ENCODE measurements at regions not wholly inside any gene's neighbourhood (a gene's known extent, or its start where the extent isn't known, plus 50 kb on each side); places are given as distances from the start of the nearest gene placed in this dataset.
A peak's percentile ranks its signal among the peaks of the same experiment; 100 is the strongest.

DNA sequence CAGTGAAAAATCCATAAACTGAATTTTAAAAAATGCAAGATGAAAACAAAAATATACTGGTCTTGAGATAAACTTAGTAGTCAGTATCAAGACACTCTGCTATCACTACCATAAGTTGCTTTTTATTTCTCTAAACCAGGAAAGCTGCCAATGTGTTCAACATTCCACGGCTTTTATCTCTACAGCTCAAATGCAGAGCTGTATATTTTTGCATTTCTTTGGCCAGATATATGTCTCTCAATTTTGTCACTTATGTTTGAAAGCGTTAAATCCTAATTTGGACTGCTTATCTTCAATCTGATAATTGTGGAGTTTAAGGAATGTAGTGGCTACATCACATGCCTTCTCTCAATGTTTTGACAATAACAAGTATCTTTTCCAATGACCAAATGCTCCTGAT, 609.5 kb downstream of the EPHA4 start:
- DNase-seq, result no peak

DNA sequence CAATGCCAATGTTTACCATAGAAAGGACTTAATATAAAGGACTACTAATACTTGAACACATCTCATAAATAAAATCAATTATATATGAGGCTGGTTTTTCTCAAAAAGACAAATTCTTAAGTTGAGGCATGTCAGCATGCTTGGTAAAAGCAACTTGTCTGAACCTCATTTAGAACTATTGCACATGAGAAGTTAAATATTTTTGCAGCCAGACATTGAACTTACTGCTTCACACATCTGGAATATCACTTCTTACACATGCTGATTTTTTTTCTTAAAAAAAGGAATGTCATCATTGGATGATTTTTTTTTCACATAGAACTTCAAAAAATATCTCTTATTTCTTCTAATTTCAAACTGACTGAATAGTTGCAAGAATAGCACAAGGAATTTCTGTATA, 609.0 kb downstream of the EPHA4 start:
- no peak for DNase-seq

DNA sequence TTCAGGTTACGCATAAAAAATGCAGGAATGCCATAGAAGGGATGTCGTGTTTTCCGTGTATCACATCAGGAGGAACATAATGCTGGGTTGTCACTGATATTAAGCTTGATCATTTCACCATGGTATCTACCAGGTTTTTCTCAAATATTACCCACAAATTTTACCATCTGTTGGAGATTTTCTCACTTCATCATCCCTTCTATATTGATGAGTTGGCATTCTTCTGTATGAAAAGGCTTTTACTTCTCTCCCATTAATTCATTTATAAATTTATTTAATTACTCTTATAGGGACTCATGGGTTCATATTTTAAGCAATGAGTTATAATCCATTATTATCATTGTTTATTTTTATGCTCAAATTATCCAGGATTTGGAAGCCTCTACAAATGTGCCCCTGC, 608.2 kb downstream of the EPHA4 start:
- DNase-seq, result no peak

DNA sequence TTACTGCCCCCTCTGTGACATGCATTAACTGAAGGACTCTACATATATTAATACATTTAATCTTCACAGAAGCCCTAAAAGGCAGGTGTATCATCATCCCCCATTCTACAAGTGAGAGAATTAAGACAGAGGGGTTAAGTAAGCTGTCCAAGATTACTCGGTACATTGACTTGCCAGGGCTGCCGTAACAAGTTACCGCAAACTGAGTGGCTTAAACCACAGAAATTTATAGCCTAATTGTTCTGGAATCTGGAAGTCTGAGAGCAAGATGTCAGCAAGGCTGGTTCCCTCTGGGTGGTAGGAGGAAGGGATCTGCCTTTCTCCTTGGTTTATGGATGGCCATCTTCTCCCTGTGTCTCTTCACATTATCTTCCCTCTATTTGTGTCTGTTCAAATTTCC, 605.5 kb downstream of the EPHA4 start:
- no peak for DNase-seq

DNA sequence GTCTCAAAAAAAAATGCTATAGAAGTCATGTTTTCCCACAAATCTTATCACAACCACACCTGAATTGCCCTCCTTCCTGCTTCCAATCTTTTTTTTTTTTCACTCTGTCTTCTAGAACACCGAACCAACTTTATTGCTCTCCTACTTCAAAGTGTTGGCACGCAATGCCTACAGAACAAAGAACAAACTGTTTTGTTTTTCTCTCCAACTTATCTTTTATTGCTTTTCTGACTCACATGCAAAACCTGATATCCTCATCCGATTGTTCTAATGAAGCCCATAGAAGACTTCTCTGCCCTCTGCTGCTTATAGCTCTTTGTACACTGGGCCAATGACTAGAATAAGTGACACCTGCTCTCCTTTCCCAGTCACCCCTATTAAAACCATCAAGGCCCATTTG, 602.8 kb downstream of the EPHA4 start:
- DNase-seq, result no peak

DNA sequence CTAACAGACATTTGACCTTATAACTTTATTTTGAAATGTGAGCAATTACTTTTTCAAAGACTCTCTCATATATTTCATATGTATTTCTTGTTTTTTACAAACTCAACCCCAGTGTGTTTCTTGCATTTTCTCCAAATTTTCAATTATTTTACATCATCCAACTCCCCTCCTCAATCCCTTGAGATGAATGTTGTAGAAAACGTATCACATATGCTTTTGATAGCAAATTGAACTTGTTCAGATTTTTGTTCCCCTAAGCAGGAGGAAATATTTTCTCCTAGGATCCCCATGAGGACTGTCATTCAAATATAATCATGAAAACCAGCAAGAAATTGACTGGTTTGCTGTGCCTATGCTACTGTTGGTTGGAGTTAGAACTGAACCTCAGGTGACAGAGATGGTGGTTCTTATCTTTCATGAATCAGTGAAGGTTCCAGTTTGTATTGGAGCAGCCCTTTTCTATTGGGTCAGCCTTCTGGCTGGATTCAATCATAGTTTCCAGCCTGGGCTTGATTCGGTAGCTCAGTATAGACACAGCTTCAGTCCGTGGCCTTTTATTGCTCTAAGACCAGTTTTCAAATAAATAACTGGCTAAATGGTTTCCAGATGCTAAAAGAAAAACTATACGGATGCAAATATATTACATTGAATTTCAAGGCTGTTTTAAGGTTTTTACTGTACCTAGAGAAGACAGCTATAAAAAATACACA, 591.0 kb downstream of the EPHA4 start:
- no peak for DNase-seq

DNA sequence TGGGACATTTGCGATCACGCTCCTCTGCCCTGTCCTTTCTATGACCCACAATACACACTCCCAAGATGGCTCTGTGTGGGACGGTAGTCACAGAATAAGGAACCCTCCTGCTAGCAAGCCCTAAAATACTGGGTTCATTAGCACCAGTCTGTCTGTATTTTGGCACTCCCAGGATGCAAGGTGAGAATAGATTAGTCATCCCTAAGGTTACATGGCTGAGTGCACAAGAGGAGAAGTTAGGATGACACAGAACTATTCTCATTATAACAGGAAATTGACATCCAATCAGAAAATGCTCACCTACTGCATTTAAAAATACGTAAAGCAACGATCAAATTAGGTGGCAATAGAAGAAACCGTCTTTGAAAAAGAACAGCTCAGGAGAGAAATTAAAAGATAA, 590.2 kb downstream of the EPHA4 start:
- DNase-seq, result no peak

DNA sequence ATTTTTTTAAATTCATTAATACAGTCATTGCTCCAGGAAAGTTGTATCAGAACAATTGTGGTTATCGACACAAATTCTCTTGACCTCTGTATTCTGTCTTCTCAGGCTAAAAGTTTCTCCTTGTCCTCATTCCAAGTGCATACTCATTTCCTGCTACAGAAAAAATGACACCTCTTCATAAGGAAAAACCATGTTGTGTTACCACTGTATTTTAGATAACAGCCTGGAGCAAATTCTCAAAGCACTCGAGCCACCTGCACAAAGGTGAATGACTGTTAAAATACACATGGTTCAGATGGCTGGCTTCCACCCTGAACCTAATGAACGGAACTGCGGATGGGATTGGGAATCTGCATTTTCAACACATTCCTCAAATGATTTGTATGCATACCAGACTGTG, 586.5 kb downstream of the EPHA4 start:
- DNase-seq, result no peak

DNA sequence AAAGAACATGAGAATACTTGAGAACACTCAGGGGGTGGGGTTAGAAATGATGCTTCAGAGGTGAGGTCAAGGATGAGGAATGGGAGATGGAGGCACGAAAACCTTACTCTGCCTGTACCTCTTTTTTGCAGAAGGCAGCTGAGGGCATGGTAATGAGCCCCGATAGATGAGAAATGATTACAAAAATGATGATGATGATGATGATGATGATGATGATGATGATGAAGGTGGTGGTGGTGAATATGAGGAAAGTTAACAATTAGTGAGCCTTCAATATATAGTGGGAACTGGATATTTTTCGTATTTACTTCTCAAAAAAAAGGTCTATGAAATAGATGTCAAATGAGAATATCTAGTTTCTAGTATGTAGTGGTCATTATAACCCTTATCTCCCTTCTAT, 584.3 kb downstream of the EPHA4 start:
- DNase-seq, result no peak

DNA sequence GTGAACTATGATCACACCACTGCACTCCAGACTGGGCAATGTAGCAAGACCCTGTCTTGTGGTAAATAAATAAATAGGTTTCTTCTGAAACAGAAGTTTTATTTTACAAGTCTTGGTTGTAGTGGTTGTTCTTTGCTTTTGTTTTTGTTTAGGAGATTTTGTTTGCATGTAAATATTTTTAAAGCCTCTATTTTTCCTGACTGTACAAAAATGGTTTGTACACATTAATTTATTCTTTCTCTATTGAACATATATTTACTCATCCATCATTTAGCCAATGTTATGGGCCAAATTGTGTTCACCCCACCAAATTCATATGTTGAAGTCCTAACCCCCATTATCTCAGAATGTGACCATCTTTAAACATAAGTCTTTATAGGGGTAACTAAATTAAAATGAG, 580.1 kb downstream of the EPHA4 start:
- DNase-seq, result no peak

DNA sequence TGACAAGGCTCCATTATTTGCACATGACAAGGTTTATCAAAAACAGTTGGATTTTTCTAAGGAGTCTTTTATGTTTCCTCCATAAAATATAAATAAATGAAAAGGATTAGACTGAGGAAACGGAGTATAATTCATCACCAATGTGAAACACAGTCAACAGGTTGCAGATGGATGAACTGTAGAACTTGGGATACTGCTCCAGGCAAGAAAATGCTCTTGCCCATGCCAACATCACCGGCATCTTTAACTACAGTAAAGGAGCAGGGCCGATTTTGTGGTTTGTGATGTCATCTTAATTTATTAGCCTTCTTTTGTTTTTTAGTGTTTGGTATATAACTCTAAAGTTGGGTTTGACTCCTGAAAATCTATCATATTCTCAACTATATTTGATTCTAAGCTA, 577.3 kb downstream of the EPHA4 start:
- DNase-seq, result no peak

DNA sequence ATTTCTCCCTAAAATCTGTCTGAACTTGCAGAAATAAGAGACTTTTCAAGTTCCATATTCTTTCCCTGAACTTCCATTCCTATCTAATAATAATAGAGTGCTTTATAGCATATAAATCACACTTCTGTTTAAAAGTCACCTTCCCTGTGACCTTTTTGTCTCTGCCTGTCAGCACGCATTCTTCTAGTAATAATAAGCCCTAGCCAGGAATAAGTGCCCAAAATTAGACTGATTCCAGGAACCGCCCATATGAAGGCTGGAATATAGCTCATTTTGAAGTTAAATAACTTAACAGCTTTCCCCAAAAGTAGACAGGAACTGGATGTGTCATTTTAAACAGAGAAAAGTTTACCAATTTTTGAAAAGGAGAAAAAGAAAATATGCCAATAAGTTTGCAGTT, 576.5 kb downstream of the EPHA4 start:
- no peak for DNase-seq

DNA sequence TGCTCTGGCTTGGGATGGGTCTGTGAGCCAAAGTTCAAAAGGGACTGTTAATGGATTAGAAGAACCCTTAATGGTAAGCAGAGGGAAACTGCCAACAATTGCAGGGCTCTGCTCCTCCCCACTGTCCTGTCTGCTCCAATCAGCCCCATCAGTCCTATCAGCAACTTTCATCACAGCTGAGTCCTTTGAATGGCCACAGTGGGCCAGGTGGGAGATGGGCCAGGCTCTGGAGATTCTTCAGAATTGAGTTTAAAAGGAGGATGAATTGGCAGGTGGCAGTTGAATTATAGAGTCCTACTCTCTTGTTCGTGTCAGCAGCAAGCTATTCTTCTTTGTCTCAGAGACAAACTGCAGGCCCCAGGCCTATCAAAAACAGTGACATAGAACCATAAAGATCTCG, 573.9 kb downstream of the EPHA4 start:
- DNase-seq, result no peak

DNA sequence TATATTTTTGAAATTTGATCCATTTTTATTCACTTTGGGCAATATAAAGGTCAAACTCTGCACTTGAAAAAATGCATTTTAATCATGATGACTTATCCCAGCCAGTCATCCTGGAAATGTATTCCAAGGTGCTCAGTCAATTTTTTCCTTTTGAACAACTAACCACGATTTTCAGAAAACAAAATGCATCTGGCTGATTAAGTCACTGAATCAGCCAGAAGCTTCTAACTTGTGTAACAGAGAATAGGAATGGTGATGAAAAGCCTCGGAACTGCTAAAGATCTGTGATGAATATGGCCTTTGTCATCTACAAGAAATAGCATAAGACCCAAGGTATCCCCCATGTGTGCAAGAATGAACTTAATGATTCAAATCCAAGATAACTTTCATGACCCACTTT, 572.7 kb downstream of the EPHA4 start:
- peak; percentile 59 for DNase-seq

DNA sequence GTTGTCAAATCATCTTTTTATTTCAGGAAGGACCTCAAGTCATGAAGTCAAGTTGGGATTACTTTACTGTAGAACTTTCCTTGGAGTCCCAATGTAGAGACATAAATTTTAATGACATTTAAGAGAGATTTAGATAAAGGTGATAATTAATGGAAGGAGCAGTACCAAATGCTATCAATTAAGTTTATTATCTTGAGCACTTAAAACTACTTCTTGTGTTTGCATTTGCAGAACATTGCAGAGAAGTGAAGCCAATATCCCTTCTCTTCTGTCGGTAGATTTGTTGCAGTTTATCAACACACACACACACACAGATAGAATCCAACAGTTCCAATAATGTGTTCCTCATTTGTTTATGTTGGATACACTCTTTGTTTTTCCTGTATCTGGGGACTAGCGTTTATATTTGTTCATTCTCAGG, 570.7 kb downstream of the EPHA4 start:
- no peak for DNase-seq

DNA sequence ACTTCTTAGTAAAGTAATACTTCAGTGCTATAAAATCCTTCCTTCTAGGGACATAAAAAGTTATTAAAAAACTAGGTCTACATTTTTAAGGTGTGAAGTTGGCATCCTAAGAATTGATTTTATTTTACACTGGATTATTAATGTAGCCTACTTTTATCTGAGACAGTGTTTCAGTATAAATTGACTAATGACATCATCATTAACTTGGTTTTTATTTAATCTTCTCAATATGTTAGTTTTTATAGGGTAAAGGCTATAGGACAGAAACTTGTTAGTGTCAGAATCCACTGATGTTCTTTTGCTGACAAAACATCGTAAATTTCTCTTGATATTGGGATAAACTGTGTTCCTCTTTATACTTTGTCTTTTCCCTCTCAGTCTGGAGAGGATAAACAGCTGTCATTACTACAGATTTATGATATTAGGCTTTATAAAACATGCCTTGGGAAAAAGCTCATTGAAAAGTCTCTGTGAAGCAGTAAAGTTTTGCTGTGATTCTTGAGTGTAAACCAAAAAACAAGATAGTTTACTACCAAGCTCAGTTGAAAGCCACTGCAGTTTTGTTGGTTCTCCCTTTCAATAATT, 569.9 kb downstream of the EPHA4 start:
- no peak for DNase-seq

DNA sequence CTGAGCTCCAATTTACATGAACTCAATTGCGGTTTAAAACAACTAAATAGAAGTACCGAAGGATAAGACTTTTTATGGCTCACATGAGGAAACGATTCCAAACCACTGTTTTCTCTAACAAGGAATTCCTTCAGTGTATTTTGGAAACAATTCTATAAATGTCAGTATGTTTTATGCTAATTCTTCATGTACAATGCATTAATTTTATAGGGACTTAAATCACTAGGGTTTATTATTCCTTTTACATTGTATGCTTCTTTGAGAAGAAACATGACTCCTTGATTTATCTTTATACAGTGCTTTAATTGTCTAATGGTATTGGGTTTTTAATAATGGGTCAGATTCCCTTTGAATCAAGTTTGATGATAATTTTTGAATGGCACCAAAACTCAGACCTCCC, 566.8 kb downstream of the EPHA4 start:
- DNase-seq, result no peak

DNA sequence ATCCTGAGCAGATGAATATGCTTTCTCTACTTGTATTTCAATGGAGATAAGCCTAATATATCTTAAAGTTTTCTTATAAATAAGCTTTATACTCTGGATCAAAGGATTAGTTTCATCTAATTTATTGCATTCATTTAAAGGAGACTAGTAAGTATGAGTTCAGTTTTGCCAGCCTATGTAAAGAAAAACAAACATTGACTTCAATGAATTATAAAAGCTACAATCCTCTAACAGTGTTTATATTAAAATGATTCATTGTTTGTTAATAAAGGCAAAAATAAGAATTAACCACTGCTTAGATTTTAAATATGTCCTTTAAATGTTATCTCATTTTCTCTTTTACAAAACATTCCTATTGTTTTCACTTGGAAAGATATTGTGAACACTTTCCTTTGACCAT, 566.0 kb downstream of the EPHA4 start:
- DNase-seq, result no peak

DNA sequence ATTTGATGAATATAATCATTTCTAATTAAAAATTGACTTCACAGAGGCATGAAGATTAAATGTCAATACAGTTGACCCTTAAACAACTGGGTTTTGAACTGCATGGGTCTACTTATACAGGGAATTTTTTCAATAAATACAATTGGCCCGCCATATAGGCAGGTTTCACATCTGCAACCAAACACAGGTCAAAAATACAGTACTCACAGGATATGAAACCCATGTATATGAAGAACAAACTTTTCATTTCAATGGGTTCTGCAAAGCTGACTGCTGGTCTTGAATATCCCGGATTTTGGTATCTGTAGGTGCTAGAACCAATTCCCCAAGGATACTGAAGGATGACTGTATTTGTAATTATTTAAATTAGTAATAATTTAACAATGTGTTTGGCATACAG, 555.6 kb downstream of the EPHA4 start:
- DNase-seq, result no peak

DNA sequence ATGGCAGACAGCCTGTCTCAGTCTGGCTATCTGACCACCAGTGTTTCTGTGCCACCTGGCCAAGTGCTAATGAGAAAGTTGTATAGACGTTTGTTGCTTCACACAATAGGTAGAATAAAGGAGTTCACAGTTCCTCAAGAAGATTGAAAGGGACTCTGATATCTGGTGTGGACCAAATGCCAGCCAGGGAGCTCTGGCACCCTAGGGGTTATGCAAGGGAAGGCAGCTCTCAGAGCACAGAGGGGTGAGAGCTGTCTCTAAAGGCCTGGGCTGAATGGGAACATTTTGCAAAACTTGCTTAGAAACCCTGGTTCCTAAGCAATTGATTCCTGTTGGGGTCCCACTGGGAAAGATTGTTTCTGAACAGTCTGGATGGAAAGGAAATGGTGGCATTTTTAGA, 553.8 kb downstream of the EPHA4 start:
- DNase-seq, result no peak

DNA sequence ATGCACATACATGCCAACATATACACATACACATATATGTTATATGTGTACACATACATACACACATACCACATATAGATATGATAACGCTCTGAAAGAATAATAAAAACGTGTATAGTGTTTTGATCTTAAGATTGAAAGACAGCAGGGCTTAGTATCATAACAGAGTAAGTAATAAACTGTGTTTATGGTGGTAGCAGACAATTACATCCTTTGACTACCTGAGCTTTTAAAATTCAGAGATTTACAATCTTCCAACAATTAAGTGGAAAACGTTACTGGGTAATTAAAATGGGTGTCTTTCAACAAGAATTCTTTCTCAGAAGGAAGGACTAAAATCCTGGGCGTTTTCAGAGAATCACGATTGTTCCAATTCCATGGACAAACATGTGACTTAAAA, 552.4 kb downstream of the EPHA4 start:
- DNase-seq, result no peak

DNA sequence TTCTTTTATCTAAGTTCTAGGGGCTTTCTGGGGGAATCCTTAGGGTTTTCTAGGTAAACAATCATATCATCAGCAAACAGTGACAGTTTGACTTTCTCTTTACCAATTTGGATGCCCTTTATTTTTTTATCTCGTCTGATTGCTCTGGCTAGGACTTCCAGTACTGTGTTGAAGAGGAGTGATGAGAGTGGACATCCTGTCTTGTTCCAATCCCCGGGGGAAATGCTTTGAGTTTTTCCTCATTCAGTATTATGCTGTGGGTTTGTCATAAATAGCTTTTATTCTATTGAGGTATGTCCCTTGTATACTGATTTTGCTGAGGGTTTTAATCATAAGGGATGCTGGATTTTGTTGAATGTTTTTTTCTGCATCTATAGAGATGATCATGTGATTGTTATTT, 549.5 kb downstream of the EPHA4 start:
- DNase-seq, result no peak

DNA sequence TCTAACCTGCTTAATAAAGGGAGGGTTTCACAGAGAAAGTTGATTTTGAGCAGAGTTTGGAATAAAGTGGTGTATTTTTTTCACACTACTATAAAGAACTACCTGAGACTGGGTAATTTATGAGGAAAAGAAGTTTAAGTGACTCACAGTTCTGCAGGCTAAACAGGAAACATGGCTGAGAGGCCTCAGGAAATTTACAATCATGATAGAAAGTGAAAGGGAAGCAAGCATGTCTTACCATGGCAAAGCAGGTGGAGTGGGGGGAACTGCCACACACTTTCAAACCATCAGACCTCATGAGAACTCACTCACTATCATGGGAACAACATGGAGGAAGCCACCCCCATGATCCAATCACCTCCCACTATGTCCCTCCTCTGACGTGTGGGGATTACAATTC, 546.7 kb downstream of the EPHA4 start:
- no peak for DNase-seq

DNA sequence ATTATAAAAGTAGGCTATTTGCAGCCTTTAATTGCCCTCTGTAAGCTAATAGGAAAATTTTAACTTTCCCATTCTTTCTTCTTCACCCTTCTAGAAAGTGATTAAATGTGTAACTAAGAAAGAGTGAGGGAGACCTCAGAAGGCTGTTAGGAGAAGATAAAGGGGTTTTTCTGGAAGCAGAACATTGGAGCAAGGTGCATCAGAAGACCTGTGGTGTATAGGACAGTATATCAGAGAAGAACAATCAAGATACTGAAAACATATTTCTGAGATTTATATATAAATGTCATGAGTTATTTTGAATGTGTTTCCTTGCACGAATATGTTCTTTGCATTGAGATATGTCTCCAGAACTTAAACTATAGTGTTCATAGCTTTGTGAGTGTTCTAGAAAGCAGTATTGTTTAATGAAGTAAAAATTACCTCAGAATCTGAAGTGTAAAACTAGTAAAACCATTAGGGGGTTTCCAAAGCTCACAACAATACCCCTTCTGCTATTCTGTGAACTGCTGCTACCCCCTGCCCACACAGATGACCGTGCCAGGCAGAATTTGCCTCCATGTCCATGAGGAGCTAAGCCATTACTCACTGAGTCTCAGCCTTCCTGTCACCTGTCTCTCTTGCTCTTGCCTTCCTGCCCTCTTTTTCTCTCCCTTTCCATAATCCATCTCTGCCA, 537.9 kb downstream of the EPHA4 start:
- no peak for DNase-seq

DNA sequence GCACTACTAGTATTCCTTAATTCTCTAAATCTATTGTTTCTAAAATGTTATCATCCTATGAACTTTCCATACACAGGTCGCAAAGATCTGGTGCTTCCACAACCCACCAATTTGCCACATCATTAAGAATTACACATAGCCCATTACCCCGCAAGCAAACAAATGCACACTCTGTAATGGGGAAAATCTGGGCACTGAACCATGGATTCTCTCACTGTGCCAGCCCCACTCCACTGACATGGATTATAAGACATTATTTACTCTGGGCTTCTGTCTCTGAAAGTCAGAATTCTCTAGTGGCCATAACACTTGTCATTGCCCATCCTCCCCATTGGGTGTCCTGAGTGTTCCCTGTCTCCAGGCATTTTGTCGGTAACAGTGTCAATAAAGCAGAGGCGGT, 537.1 kb downstream of the EPHA4 start:
- no peak for DNase-seq
